NB4 (cell line): ENCODE measurements at regions not wholly inside any gene's neighbourhood (a gene's known extent, or its start where the extent isn't known, plus 50 kb on each side); places are given as distances from the start of the nearest gene placed in this dataset.

Experiments
- DNase-seq: peaks from one replicate; pipeline ENCODE4 v3.0.0; 2010; ENCODE audit warnings: low read depth
- H3K4me3 ChIP-seq: one replicate; pipeline ENCODE4 v1.5.1; 2011; ENCODE audit warnings: mild to moderate bottlenecking, low read depth, low read length, moderate library complexity
- MAX ChIP-seq: IDR thresholded peaks from 2 replicates; pipeline ENCODE4 v1.6.1; 2011; ENCODE audit warnings: low read depth, low read length
- MYC ChIP-seq: IDR thresholded peaks from 2 replicates; pipeline ENCODE4 v1.6.1; 2011; ENCODE audit warnings: low read depth, low read length
- POLR2A ChIP-seq: IDR thresholded peaks from 2 replicates; pipeline ENCODE4 v1.6.1; 2011; ENCODE audit warnings: mild to moderate bottlenecking; ENCODE audit not compliant: insufficient read length; ENCODE audit errors: extremely low read depth
- TF ChIP-seq, protein P1 (sequence below): IDR thresholded peaks from one replicate; pipeline ENCODE4 v1.5.1; 2012; ENCODE audit warnings: low read depth, low read length

- no peak for TF ChIP-seq POLR2A
- TF ChIP-seq MAX, result no peak
- TF ChIP-seq MYC, result no peak
- TF ChIP-seq, protein P1, sequence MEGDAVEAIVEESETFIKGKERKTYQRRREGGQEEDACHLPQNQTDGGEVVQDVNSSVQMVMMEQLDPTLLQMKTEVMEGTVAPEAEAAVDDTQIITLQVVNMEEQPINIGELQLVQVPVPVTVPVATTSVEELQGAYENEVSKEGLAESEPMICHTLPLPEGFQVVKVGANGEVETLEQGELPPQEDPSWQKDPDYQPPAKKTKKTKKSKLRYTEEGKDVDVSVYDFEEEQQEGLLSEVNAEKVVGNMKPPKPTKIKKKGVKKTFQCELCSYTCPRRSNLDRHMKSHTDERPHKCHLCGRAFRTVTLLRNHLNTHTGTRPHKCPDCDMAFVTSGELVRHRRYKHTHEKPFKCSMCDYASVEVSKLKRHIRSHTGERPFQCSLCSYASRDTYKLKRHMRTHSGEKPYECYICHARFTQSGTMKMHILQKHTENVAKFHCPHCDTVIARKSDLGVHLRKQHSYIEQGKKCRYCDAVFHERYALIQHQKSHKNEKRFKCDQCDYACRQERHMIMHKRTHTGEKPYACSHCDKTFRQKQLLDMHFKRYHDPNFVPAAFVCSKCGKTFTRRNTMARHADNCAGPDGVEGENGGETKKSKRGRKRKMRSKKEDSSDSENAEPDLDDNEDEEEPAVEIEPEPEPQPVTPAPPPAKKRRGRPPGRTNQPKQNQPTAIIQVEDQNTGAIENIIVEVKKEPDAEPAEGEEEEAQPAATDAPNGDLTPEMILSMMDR, result no peak
- H3K4me3 ChIP-seq, result no peak overlapping the region
- no peak for DNase-seq
Measured at GRCh38 chr4:34047363-34047762, 2197.0 kb downstream of the ARAP2 start.

DNA sequence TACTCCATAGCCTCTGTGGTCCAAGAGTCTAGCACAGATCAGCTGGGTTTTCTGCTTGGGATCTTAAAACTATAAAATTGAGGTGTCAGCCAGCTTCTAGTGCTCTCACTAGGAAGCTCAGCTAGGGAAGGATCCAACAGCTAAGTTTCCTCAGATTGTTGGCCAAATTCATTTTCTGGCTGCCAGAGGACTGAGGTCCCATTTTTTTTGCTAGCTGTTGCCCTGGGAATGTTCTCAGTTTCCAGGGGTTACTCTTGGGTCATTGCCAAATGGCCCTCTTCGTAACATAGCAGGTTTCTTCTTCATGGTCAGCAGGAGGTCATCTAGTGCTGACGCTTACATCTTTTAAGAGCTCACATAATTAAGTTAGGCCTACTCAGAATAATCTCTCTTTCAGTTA lies 2178.2 kb downstream of the ARAP2 start:
- DNase-seq, result no peak
- TF ChIP-seq MYC, result no peak
- TF ChIP-seq, protein P1, result no peak
- TF ChIP-seq POLR2A, result no peak
- TF ChIP-seq MAX, result no peak

GRCh38 chr4:34091451-34091850 lies 2152.9 kb downstream of the ARAP2 start:
- TF ChIP-seq, protein P1, result no peak
- TF ChIP-seq MYC (no peak), POLR2A (no peak), MAX (no peak)
- DNase-seq, result no peak
- H3K4me3 ChIP-seq, result no peak overlapping the region

More for the DNA sequence above, 2178.2 kb downstream of the ARAP2 start:
- H3K4me3 ChIP-seq, result no peak overlapping the region

- no peak for DNase-seq
- TF ChIP-seq MYC (no peak), POLR2A (no peak), MAX (no peak)
- TF ChIP-seq, protein P1, result no peak
- no peak overlapping the region for H3K4me3 ChIP-seq
Measured at GRCh38 chr4:34094114-34094513, 2150.2 kb downstream of the ARAP2 start.

DNA sequence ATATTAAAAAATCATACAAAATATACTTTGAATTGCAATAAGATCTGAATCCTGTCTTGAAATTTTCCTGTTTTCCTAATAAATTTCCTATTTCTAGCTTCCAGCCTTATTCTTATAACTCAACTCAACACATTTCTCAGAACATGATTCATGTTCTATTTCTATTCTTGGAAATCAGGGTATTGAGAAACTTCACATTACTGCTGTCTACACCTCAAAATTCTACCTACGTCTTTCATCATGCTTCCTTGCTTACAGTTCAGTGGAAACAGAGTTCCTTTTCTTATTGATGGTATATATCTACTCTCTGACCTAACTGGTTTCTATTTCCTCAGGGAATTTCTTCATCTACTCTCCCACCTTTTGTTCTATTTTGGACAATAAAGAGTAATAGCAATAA lies 2139.0 kb downstream of the ARAP2 start:
- TF ChIP-seq MYC, result no peak
- no peak for TF ChIP-seq MAX
- no peak for TF ChIP-seq POLR2A
- TF ChIP-seq, protein P1, result no peak
- DNase-seq, result no peak
- H3K4me3 ChIP-seq, result no peak overlapping the region

DNA sequence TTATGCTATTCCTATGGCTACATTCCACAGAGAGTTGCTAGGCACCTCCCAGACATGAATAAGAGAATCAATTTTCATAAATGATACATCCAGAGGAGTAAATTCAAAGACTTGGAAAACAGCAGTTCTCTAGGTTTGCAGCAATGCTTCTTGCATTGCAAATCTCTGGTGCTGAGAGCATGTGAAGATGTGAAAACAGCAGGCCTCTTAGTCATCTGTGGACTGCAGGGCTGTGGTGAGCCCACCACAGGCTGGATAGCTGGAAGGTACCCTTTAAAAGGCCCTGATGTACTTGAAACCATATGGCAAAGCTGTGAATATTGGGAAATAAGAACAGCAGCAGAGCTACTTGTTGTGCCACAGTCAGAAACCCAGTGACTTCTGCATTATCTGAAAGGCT lies 2135.9 kb downstream of the ARAP2 start:
- DNase-seq, result peak; percentile 8
- H3K4me3 ChIP-seq, result no peak overlapping the region
- TF ChIP-seq POLR2A, result no peak
- TF ChIP-seq, protein P1, result no peak
- TF ChIP-seq MAX, result no peak
- TF ChIP-seq MYC, result no peak
